ENCODE measurements at regions not wholly inside any gene's neighbourhood (a gene's known extent, or its start where the extent isn't known, plus 50 kb on each side); places are given as distances from the start of the nearest gene placed in this dataset.
A peak's percentile ranks its signal among the peaks of the same experiment; 100 is the strongest.

DNA sequence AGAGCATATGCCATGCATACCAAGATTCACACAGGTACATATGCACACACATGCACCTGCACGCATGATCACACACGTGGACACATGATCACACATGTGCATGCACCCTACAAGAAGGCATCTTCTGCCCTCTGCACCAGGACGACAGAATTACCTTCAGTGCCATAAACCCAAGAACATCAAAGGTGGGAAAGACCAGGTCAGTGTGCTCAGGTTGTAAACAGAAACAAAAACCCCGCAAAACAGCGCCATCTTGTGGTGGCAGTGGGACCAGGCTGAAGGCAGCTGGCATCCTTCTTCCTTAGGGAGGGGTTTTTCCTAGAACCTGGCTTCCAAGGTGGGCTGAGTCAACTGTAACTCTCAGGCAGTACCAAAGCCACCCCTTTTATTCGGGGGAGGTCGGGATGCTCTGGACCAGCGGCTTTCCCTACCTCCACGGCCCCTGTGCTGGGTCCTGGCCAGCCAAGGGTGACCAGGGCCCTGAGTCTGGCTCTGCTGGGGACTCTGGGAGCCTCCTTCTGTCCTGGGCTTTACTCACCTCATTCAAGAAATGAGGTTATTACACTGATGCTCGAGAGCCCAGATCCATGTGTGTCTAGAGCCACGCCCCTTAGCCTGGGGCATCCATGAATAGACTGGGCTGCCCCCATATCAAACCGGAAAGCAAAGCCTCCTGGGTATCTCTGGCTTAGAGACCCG lies 69.4 kb upstream of the FGF3 start:
- H3K36me3 ChIP-seq (ENCODE audit: control insufficient read depth, insufficient read depth, low read length) = no peaks in the 10 kb centered on the region

GRCh38 chr11:69889400-69890318 lies 70.4 kb upstream of the FGF3 start:
- peaks cover 0 to 8% of the 10 kb centered on the region in 2 donors for H3K4me1 Mint-ChIP-seq
- Histone ChIP-seq H3K4me3 (ENCODE audit: low read length) (no peak overlapping the region), H3K9me3 (ENCODE audit: control insufficient read depth, insufficient read depth, low read length) (no peaks in the 10 kb centered on the region), H3K27me3 (ENCODE audit: control insufficient read depth, insufficient read depth, low read length) (no peaks in the 10 kb centered on the region), H3K4me1 (ENCODE audit: control insufficient read depth, insufficient read depth, low read length) (peaks cover 2% of the 10 kb centered on the region), H3K27ac (ENCODE audit: low read length) (no peak overlapping the region), H3K36me3 (ENCODE audit: control insufficient read depth, insufficient read depth, low read length) (no peaks in the 10 kb centered on the region)
- ATAC-seq (no peak), DNase-seq (no peak)
- no peak overlapping the region for H3K4me3 Mint-ChIP-seq
- peaks cover 6% of the 10 kb centered on the region in 2 donors for H3K27me3 Mint-ChIP-seq (ENCODE audit: low read depth in 2 of 2)
- H3K9me3 Mint-ChIP-seq = no peaks in the 10 kb centered on the region
- no peak overlapping the region for H3K27ac Mint-ChIP-seq
- 25% methylated on average over 27 of the region's 27 CpGs for WGBS (ENCODE audit: insufficient coverage)
- TF ChIP-seq, protein P1, sequence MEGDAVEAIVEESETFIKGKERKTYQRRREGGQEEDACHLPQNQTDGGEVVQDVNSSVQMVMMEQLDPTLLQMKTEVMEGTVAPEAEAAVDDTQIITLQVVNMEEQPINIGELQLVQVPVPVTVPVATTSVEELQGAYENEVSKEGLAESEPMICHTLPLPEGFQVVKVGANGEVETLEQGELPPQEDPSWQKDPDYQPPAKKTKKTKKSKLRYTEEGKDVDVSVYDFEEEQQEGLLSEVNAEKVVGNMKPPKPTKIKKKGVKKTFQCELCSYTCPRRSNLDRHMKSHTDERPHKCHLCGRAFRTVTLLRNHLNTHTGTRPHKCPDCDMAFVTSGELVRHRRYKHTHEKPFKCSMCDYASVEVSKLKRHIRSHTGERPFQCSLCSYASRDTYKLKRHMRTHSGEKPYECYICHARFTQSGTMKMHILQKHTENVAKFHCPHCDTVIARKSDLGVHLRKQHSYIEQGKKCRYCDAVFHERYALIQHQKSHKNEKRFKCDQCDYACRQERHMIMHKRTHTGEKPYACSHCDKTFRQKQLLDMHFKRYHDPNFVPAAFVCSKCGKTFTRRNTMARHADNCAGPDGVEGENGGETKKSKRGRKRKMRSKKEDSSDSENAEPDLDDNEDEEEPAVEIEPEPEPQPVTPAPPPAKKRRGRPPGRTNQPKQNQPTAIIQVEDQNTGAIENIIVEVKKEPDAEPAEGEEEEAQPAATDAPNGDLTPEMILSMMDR (IDR thresholded peaks at IDR 0.05) = no peak
- intact Hi-C loops (cut with micrococcal nuclease) = loop anchor here (5.0 kb wide), 1 partner anchor 787 kb away; no protein-coding TSS in a partner anchor
- no peaks in the 10 kb centered on the region for H3K36me3 Mint-ChIP-seq

More for the DNA sequence above, 69.4 kb upstream of the FGF3 start:
- Mint-ChIP-seq H3K4me3 (no peak overlapping the region), H3K27ac (no peak overlapping the region), H3K4me1 (peaks cover 0 to 8% of the 10 kb centered on the region in 2 donors), H3K36me3 (no peaks in the 10 kb centered on the region), H3K27me3 (ENCODE audit: low read depth in 2 of 2) (peaks cover 6 to 11% of the 10 kb centered on the region in 2 donors), H3K9me3 (no peaks in the 10 kb centered on the region)
- ATAC-seq = peak; percentile 33 to 71 (median 34)
- intact Hi-C loops (cut with micrococcal nuclease) = no loop called here
- peaks cover 2% of the 10 kb centered on the region for H3K4me1 ChIP-seq (ENCODE audit: control insufficient read depth, insufficient read depth, low read length)
- 31% methylated on average over 13 of the region's 13 CpGs for WGBS (ENCODE audit: insufficient coverage)
- peak; percentile 50 to 80 for DNase-seq
- H3K27me3 ChIP-seq (ENCODE audit: control insufficient read depth, insufficient read depth, low read length) = no peaks in the 10 kb centered on the region
- TF ChIP-seq, protein P1 (IDR thresholded peaks at IDR 0.05) = peak; percentile 85
- no peaks in the 10 kb centered on the region for H3K9me3 ChIP-seq (ENCODE audit: control insufficient read depth, insufficient read depth, low read length)
- no peak overlapping the region for H3K27ac ChIP-seq (ENCODE audit: low read length)
- H3K4me3 ChIP-seq (ENCODE audit: low read length) = no peak overlapping the region

GRCh38 chr11:69890476-69890875 lies 71.3 kb upstream of the FGF3 start:
- no peak overlapping the region for H3K27ac Mint-ChIP-seq
- H3K4me1 Mint-ChIP-seq = peaks cover 0 to 8% of the 10 kb centered on the region in 2 donors
- Histone ChIP-seq H3K9me3 (ENCODE audit: control insufficient read depth, insufficient read depth, low read length) (no peaks in the 10 kb centered on the region), H3K27ac (ENCODE audit: low read length) (no peak overlapping the region), H3K4me1 (ENCODE audit: control insufficient read depth, insufficient read depth, low read length) (peaks cover 2% of the 10 kb centered on the region), H3K36me3 (ENCODE audit: control insufficient read depth, insufficient read depth, low read length) (no peaks in the 10 kb centered on the region), H3K27me3 (ENCODE audit: control insufficient read depth, insufficient read depth, low read length) (no peaks in the 10 kb centered on the region), H3K4me3 (ENCODE audit: low read length) (no peak overlapping the region)
- TF ChIP-seq, protein P1 (IDR thresholded peaks at IDR 0.05) = no peak
- no peak overlapping the region for H3K4me3 Mint-ChIP-seq
- DNase-seq (no peak), ATAC-seq (no peak)
- intact Hi-C loops (cut with micrococcal nuclease) = loop anchor here (5.0 kb wide), 1 partner anchor 788 kb away; no protein-coding TSS in a partner anchor
- H3K9me3 Mint-ChIP-seq = no peaks in the 10 kb centered on the region
- 92% methylated on average over 6 of the region's 6 CpGs for WGBS (ENCODE audit: insufficient coverage)
- H3K36me3 Mint-ChIP-seq = no peaks in the 10 kb centered on the region
- peaks cover 6% of the 10 kb centered on the region in 2 donors for H3K27me3 Mint-ChIP-seq (ENCODE audit: low read depth in 2 of 2)

All from natural killer cell (primary cell).